Right lobe of liver (tissue), 4 donors: ENCODE measurements at regions not wholly inside any gene's neighbourhood (a gene's known extent, or its start where the extent isn't known, plus 50 kb on each side); places are given as distances from the start of the nearest gene placed in this dataset.

Experiments
- POLR2A ChIP-seq: fragments of 450-650 bp; IDR thresholded peaks from one replicate; pipeline ENCODE4 v1.6.1; 2017; ENCODE audit warnings: antibody characterized with exemption, mild to moderate bottlenecking
- TF ChIP-seq, protein P1 (sequence below), 4 donors: fragments of 200-600 bp in 3 of 4; fragments of 450-650 bp in 1 of 4; IDR thresholded peaks; one replicate each; pipeline versions ENCODE4 v1.5.1 to v1.8.0; 2016 to 2022; ENCODE audit warnings: antibody characterized with exemption in 4 of 4, mild to moderate bottlenecking in 2 of 4
- donor health status: DM: no; HTN: no; CAD: no.
- donor health status: DM: no; HTN: no; CAD: no.
- donor health status: DM: no; HTN: yes; CAD: no.

DNA sequence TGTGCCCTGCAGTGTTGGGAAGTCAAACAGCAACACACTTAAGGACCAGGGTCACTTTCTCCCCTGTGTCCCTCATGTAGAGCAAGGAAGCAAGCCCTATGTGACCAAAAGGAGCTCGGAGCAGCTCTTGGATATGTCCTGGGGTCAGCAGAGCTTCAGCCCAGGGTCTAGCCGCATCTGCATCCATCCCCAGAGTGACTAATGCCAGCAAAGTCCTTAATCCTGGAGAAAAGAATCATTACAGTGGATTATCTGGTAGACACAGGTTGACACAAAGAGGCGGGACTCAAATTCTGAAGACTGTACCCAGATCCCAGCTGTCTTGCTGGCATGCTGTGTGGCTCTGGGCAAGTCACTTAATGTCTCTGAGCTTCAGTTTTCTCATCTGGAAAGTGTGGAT, 239.1 kb upstream of the PWP1 start:
- TF ChIP-seq, protein P1, sequence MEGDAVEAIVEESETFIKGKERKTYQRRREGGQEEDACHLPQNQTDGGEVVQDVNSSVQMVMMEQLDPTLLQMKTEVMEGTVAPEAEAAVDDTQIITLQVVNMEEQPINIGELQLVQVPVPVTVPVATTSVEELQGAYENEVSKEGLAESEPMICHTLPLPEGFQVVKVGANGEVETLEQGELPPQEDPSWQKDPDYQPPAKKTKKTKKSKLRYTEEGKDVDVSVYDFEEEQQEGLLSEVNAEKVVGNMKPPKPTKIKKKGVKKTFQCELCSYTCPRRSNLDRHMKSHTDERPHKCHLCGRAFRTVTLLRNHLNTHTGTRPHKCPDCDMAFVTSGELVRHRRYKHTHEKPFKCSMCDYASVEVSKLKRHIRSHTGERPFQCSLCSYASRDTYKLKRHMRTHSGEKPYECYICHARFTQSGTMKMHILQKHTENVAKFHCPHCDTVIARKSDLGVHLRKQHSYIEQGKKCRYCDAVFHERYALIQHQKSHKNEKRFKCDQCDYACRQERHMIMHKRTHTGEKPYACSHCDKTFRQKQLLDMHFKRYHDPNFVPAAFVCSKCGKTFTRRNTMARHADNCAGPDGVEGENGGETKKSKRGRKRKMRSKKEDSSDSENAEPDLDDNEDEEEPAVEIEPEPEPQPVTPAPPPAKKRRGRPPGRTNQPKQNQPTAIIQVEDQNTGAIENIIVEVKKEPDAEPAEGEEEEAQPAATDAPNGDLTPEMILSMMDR (IDR thresholded peaks at IDR 0.05): no peak
- no peak for TF ChIP-seq POLR2A
